Epithelial cell of esophagus (primary cell): ENCODE measurements at regions not wholly inside any gene's neighbourhood (a gene's known extent, or its start where the extent isn't known, plus 50 kb on each side); places are given as distances from the start of the nearest gene placed in this dataset.

Experiments used
- DNase-seq: peaks from one replicate; pipeline ENCODE4 v3.0.0; 2010; ENCODE audit warnings: low read depth
- H3K4me3 ChIP-seq: 2 replicates; pipeline ENCODE4 v1.5.1; 2011; ENCODE audit warnings: mild to moderate bottlenecking, low read length, control low read depth
- TF ChIP-seq, protein P1 (sequence below): IDR thresholded peaks from 2 replicates; pipeline ENCODE4 v1.5.1; 2011; ENCODE audit warnings: low read depth, mild to moderate bottlenecking, low read length, control low read depth, inconsistent platforms; ENCODE audit not compliant: insufficient read depth; ENCODE audit errors: missing control alignments

DNA sequence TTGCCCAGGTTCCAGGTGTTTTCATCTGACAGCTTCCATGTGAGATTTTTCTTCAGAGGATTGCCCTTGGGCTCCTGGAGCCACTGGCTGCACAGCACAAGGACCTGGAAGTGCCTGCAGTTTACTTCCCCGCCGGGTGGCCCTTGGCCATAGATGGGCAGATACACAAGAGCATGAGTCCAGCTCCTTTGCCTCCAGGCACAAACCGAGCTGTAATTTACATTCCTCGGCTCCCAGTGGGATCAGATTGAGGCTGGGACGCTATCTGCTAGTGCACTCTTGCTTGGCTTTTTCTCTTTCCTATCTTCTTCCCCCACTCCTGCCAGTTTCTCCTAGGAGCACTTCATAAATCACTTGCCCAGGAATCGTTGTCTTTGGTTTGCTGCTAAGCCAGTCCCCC is 85.4 kb upstream of the RALY start:
- DNase-seq: no peak
- TF ChIP-seq, protein P1, sequence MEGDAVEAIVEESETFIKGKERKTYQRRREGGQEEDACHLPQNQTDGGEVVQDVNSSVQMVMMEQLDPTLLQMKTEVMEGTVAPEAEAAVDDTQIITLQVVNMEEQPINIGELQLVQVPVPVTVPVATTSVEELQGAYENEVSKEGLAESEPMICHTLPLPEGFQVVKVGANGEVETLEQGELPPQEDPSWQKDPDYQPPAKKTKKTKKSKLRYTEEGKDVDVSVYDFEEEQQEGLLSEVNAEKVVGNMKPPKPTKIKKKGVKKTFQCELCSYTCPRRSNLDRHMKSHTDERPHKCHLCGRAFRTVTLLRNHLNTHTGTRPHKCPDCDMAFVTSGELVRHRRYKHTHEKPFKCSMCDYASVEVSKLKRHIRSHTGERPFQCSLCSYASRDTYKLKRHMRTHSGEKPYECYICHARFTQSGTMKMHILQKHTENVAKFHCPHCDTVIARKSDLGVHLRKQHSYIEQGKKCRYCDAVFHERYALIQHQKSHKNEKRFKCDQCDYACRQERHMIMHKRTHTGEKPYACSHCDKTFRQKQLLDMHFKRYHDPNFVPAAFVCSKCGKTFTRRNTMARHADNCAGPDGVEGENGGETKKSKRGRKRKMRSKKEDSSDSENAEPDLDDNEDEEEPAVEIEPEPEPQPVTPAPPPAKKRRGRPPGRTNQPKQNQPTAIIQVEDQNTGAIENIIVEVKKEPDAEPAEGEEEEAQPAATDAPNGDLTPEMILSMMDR: no peak
- H3K4me3 ChIP-seq: no peak overlapping the region

DNA sequence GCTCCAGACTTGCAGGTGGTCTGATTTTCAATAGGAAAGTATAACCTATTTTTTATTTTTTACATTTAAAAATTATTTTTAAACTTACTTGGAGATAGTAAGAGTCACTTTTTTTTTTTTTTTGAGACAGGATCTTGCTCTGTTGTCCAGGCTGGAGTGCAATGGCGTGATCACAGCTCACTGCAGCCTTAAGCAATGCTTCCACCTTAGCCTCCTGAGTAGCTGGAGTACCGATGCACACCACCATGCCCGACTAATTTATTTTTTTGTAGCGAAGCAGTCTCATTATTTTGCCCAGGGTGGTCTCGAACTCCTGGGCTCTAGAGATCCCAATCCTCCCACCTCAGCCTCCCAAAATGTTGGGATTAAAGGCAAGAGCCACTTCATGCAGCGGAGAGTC is 84.8 kb upstream of the RALY start:
- DNase-seq: no peak
- TF ChIP-seq, protein P1: no peak
- H3K4me3 ChIP-seq: no peak overlapping the region

DNA sequence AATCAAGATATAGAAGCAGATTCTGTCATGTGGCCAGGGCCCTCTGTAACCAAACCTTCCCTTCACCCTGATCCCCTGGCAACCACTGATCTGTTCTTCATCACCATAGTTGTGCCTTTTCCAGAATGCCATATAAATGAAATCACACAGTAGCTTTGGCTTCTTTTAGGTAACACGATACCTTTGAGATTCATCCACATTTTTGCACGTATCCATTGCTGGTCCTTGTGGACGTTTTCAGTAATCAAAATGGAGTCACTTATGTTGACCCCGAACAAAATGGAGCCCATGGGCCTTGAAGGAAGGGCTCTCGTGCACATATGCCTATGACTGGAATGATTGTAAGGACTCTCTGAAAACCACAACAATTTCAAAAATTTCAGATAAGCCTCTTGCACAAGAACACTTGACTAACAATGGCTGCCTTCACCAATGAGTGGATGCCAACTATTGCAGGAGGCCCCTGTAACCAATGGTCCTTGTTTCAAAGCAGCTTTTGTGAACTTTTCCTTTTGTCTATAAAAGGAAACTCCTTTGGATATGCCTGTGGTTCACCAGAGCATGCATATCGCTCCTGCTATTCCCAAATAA is 84.3 kb upstream of the RALY start:
- DNase-seq: peak; percentile 55
- TF ChIP-seq, protein P1: no peak
- no peak overlapping the region for H3K4me3 ChIP-seq

DNA sequence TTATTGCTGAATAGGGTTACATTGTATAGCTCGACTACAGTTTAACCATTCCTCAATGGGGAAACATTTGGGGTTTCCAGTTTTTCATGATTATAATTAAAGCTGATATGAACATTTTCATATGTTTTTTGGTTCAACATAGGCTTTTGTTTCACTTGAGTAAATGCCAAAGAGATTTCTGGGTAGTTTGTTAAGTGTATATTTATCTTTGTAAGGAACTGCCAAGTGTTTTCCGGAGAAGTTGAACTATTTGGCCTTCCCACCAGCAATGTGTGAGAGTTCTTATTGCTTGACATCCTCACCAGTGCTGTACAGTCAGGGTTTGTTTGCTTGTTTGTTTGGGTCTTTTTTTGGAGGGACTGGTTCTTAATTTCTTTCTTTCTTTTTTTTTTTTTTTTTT is 83.7 kb upstream of the RALY start:
- no peak for DNase-seq
- H3K4me3 ChIP-seq: no peak overlapping the region
- TF ChIP-seq, protein P1: no peak

DNA sequence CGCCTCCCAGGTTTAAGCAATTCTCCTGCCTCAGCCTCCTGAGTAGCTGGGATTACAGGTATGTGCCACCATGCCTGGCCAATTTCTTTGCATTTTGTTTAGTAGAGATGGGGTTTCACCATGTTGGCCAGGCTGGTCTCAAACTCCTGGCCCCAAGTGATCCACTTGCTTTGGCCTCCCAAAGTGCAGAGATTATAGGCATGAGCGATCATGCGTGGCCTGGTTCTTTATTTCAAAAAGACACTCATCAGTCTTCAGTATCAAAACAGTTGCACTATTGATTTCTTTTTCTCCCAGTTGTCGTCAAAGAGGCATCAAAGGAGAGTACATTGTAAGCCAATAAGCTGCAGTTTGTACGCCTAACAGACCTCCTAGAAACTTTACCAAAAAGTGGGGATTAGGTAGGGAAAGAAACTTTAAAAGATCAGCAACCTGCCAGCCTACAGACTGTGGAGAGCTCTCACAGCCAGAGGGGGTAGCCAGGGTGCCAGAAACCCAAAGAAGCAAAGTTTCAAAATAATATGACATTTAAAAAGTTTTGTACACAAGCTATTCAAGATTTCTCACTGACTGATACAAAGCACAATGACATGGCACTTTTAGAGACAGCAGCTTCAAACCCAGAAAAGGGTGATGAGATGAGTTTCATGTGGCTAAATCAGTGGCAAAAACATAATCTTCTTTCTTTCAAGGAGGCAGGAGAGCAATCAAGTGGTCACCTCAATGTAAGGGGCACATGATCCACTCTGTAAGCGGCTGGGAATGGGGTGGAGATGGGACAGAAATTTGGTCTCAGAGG is 83.0 kb upstream of the RALY start:
- TF ChIP-seq, protein P1: no peak

DNA sequence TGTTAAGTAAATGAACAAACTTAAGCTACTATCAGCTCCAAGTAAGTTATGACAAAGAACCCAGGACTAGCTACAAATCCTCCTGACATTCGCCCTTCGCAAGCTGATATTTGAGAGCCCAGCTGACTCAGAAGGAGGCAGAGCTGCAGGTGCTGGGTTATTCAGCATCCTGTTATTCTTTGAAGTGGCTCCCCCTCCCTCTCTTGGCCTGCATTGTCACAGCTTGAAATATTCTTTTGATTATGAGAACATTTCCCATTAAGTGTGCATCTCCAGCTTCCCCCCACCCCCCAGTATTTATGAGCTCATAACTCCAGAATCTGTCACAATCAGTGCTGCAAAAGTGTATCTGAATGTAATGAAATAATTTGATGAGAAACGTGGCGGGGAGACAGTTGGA is 78.8 kb upstream of the RALY start:
- no peak overlapping the region for H3K4me3 ChIP-seq
- TF ChIP-seq, protein P1: peak; percentile 15
- peak; percentile 70 for DNase-seq

More for the DNA sequence above, 83.0 kb upstream of the RALY start:
- H3K4me3 ChIP-seq: no peak overlapping the region
- DNase-seq: no peak
